ENCODE measurements at regions not wholly inside any gene's neighbourhood (a gene's known extent, or its start where the extent isn't known, plus 50 kb on each side); places are given as distances from the start of the nearest gene placed in this dataset.

GRCh38 chr2:57343391-57344006, 703.1 kb upstream of the VRK2 start:
- TF ChIP-seq CTCF (IDR thresholded peaks at IDR 0.05) (no peak), EZH2phosphoT487 (IDR thresholded peaks at IDR 0.05) (no peak)
